GM19468 (cell line): ENCODE measurements at regions not wholly inside any gene's neighbourhood (a gene's known extent, or its start where the extent isn't known, plus 50 kb on each side); places are given as distances from the start of the nearest gene placed in this dataset.
A peak's percentile ranks its signal among the peaks of the same experiment; 100 is the strongest.

Experiments
- ATAC-seq: cut with Tn5 transposase; IDR thresholded peaks from one replicate; pipeline ENCODE4 v1.9.1; 2021; ENCODE audit warnings: mild to moderate bottlenecking, moderate library complexity, moderate number of reproducible peaks; ENCODE audit not compliant: unreplicated experiment; ENCODE audit errors: extremely low read depth

DNA sequence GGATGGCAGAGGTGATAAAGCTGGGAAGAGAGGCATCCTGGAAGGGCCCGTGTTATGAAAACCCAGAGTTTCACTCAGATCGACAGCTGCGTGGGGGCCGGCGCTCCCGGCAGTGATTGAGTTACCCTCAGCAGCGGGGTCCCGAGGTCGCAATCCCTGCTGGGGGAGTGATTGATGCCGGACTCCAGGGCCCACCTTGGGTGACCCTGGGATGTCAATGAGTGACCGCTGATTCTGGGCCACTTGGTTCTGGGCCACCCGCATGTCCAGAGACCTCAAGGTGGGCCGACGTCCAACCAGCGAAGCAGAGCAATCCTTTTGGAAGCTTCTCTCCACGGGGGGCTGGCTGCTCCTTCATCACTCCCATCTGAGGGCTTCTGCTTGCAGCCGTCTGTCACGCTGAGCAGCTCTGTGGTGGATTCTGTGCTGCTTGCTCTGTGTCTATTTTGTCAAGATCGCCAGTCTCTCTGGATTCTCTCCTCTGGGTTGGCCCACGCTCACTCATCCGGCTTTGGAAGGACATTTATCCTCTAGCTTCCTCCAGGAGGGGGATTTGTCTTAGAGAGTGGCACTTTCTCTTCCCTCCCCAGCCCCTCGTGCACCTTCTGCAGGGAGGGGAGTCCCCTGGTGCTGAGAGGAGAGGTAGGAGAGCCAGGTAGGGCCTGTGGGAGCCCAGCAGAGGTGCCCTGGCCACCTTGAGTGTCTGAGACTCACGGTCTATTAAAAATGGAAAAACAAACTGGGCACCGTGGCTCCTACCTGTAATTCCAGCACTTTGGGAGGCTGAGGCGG lies 110.9 kb upstream of the C1orf174 start:
- no peak for ATAC-seq

DNA sequence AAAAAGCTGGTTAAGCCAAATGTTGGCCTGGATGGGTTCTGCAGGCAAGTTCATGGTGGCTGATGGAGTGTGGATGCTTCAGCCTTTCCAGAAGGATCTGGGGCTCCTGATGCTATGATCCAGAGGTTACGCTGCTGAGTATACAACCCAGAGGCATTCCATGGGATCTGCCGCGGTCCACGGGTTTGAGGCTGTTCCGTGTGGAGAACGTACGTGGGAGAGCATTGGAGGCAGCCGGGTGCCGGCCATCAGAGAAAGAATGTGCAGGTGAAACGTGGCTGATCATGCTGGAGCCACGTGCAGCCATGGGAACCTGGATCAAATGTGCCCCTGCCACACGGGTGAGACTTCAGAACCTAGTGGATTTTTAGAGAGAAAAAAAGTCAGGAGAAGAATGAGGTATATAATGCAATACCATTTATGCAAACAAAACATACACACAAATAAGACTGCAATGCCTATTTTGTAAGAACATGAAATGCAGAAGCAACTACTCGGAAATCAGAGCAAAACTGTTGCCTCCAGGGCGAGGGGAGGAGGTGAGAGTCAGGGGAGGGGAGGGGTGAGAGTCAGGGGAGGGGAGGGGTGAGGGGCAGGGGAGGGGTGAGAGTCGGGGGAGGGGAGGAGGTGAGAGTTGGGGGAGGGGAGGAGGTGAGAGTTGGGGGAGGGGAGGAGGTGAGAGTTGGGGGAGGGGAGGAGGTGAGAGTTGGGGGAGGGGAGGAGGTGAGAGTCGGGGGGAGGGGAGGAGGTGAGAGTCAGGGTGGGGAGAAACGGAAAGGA lies 116.5 kb upstream of the C1orf174 start:
- no peak for ATAC-seq

DNA sequence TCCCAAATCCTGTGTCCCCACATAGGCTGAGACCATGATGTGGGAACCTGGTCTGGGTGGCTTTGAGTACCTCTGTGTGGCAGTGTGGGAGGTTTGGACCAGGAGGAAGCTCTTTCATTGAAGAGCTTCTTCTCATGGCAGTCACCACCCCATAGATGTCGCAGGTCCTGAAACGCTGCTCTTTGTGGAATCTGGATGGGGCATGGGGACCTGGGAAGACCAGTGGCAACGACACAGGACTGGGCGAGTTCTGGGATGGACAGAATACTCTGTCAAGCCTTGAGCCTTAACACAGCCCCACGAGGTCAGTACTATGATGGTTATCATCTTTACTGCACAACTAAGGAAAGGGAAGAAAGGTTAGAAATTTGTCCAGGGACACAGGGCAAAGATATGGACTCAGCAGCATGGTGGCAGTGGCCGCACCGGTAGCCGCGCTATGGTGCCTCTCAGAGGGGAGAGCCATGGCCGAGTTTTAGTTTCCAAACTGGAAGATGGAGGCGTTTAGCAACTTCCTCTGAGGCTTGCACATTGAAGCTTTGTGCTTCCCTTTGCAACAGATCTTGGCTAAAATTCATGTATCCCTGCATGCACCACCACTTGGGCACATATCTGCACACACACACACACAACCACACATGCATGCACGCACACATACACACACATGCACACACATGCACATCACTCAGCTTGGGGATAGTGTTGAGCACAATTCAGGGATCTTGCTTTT lies 117.7 kb upstream of the C1orf174 start:
- no peak for ATAC-seq

DNA sequence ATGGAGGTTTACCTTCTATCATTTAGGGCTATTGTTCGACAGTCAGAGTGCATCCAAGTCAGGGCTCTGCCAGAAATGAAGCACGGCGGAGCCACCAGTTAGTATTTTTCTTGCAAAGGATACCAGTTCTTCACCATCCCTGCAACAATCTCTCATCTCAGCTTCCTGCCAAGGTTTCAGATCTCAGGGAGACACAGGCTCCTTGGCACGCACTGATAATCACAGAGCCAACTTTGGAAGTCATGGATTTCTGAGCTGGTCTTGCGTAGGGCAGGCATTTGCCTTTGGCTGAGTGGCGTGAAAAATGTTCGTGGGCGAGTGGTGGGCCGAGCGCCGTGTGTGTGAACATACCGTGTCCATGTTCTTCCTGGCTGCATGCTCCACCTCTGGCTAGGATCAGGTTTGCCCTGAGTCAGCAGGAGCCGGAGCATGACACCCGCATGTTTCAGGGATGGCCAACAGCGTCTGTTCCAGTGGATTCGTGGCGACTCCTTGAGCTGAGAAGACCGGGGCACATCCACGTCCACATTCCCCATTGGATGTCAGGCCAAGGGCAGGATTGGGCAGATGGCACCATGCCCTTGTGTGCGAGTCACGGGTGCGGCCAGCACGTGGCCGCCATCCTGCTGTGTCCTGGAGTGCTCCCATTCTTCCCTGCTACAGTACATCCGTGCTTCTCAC lies 118.5 kb upstream of the C1orf174 start:
- ATAC-seq = no peak

DNA sequence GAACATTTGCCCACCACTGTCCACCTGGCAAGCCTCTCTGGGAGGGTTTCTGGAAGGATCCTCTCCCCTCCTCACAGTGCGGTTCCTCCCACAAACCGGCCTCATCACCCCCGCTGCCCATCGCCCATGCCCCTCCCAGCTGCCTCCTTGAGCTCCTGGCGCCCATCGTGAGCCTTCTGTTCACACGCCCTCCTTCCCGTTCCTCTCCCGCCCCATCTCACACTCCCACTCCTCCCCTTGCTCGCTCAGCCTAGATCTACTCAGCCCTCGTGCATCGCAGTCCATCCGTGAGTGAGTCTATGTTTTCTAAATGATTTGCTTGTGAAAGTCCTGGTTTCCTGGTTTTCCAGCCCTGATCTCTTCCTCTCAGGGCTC lies 119.1 kb upstream of the C1orf174 start:
- ATAC-seq = no peak

DNA sequence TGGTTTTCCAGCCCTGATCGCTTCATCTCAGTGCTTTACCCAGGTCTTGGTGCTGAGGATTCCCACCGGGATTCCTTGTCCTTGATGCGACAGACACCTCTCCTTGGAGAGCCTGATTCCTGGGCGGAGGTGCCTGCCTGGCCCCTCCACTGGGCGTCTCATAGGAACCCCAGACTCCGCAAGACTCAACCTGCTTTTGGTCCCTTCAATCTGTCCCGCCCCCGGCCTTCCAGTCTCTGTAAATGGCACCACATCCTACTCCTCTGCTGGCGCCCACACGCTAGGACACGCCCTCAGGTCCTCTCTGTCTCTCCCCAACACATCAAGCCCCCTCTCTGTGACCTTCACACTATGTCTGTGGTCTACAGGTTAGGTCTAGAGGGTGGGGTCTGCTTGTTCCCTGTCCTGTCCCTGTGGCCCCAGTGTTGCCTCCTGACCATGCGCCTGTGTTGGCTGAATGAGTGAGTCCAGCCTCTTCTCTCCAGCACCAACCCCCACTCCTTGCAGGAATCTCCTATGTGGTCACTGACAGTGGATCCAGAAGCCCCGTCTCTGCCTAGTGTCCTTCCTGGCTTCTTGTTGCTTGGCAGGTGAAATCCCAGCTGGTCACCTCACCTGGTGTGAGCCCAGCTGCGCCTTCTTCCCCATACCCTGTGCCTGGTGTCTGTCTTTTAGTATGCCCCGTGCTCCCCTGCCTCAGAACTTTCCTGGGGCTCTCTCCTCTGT lies 119.7 kb upstream of the C1orf174 start:
- no peak for ATAC-seq

DNA sequence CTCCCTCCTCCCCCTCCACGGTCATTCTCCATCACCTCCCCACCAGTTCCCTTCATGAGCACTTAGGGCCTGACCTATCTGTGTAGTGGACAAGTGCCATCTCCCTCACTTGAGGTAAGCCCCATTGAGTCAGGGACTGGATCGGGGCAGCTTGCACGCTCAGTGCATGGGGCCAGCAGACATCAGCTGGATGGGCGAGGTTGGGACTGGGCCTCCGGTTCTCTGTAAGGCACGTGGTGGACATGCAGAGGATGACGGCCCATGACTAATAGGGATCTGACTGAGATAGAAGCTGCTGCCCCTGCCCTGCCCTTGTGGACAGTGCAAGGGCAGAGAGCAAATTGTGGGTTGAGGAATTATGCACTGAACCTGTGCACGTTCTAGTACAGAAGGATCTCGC lies 120.4 kb upstream of the C1orf174 start:
- ATAC-seq = no peak

DNA sequence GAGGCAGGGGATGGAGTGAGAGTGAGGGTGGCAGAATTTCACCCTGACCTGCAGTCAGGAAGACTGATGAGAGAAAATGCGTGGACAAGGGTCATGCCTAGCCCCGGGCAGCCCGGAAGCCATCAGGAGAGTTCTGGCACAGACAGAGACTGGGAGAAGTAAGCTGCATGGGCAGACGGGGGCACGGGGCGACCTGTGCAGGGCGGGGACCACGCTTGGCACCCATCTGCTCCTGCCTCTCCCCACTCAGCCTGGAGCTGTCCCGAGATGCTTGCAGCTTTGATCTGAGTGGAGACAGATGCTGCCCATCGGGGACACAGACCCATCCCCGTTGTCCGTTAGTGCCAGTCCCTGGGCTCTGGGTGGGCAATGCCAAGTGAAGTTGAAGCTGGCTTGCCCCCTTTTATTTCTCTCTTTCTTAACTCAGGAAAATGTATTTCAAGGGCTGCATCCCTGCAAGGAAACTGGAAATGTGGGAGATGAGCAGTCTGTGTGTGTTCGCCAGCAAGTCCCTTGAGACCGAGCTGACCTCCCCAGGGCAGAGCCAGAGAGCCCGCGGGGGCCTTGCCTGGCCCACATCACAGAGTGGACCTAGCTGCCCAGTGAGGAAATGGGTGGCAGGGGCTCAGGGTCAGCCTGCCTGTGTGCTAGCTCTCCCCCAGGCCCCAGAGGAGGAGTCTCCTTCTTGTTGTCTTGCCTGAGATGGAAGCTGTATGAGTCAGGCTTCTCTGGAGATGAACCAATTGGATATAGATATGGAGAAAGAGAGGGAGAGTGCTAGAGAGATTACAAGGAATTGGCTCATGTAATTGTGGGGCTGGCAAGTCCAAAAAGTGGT lies 121.3 kb upstream of the C1orf174 start:
- no peak for ATAC-seq

DNA sequence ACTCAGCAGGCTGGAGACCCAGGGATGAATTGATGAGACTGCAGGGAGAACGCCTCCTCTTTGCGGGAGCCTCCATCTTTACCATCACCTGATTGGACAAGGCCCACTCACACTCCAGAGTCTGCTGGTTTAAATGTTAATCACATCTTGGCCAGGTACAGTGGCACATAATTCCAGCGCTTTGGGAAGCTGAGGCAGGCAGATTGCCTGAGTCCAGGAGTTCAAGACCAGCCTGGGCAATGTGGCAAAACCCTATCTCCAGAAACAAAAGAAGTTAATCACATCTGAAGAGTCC lies 121.8 kb upstream of the C1orf174 start:
- ATAC-seq = no peak

DNA sequence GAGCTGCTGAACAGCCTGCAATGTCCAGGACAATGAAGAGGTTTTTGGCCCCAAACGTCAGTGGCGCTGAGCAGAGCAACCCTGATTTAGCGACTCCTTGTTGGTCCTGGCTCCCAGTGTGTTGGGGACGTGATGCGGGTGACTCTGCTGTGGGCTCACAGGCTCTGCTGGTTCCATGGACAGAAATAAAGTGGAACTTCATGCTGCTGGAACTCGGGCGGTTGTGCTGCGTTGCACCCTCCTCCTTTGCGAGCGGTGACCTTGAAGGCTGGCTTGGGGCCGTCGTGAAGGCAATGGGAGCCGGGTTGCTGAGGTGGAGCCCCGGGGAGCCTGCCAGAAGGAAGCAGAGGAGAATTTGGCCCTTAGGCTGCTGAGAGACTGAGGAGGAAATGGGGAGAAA lies 122.6 kb upstream of the C1orf174 start:
- no peak for ATAC-seq

DNA sequence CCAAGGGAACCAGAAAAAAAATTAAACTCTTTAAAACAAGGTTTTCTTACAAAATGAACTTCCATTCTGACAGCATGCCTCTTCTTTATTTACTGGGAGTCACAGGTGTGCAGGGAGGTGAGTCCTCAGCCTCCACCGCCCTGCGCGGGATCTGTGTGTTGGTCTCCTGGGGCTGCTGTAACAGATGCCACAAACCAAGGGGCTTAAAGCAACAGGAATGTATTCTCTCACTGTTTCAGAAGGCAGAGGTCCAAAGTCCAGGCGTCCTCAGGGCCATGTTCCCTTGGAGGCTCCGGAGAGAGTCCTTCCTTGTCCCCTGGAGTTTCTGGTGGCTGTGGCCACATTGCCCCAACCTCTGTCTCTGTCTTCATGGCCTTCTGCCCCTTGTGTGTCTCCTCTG lies 123.6 kb upstream of the C1orf174 start:
- ATAC-seq = no peak

DNA sequence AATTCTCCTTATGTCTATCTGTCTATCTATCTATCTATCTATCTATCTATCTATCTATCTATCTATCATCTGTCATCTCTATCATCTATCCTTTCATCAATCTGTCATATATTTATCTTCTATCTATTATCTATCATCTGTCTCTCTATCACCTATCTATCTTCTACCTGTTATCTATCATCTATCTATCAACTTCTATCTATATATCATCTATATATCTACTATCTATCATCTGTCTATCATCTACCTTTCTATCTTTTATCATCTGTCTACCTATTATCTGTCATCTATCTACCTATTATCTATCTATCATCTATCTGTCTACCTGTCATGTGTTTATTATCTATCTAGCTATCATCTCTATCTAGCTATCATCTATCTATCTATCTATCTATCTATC lies 124.7 kb upstream of the C1orf174 start:
- ATAC-seq = no peak

DNA sequence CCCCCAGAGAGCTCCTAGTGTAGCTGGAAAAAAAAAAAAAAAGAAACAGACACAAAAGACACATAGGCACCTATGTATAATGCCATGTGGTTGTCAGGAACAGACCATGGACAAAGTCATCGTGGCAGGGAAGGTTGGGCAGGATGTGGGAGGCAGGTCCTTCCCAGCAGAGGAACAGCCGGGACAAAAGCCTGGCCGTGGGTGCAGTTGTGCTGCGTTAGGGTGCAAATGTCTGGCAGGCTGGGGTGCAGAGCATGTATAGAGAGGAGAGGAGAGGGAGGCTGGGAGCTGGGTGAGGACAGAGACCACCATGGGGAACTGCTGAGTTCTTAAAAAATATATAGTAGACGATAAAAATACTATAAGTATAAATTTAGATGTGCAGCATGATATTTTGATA lies 125.7 kb upstream of the C1orf174 start:
- no peak for ATAC-seq

DNA sequence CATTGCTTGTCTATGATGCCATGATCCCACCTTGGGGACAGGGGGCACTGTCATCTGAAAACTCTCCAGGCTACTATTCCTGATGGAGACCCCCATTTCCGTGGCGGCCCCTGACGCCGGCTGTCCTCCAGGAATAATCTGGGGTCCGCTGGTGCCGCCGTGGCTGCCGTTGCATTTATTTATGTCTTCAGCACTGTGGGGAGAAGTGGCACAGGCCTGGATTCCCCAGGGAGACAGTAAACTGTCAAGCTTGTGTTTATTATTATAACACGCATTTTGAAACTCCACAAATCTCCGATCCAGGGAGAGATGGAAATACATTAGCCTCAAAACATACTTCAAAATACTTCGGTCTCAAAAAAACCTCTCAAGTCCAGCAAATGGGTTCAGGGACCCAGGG lies 126.9 kb upstream of the C1orf174 start:
- no peak for ATAC-seq

DNA sequence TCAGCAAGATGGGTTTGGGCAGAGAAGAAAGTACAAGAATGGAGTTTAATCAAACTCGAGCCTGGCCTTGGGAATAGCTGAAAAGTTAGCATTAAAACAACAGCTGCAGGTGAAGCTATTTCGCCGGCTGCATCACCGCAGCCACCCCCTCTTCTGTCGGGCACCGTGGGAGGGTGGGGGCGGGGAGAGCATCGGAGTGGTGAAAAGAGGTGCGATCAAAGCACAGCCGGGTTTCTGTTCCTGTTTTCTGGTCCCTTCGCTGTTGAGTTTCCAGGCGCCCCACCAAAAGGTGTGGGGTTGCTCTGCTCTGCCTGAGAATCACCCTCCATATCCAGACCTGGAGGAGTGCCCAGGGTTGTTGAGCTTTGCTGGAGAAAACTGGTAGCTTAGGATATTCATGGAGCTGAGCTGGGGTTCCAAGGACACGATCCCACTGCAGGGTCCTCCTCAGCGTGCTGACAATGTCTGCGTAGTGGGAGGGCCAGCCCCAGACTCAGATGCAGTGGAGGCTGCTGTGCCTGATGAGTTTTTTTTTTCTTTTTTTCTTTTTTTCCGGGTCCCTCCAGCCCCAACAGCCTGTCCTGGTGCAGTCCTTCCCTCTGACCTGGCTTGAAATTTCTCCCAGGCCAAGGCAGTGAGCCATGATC lies 127.5 kb upstream of the C1orf174 start:
- peak; percentile 30 for ATAC-seq

DNA sequence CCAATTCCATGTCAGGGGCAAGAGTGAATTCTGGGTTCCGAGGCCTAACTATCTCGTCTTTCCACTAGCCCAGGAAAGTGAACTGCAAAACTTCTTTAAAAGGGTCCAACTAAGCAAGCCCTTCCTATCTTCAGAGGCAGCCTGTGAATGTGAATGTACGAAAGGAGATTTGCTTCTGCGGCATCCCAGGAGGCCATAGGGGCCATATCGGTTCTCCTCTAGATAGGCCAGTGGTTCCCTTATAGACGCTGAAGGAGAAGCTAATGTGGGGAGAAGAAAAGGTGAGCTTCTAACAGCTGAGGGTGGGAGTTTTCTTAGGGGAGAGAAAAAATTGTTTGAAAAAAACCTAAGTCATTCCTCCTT lies 128.0 kb upstream of the C1orf174 start:
- no peak for ATAC-seq

DNA sequence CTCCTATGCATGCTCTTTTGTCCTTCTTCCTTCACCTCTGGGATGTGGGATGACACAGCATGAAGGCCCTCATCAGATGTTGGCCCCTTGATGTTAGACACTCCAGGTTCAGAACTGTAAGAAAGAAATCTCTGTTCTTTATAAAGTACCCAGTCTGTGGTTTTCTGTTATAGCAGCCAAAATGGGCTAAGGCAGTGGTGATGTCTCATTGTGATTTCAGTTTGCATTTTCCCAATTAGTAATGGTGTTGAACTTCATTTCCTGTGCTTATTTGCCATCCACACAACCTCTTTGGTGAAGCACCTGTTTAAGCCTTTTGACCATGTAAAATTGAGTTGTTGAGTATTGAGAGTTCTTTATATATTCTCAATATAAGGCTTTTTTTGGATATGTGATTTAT lies 129.3 kb upstream of the C1orf174 start:
- no peak for ATAC-seq

DNA sequence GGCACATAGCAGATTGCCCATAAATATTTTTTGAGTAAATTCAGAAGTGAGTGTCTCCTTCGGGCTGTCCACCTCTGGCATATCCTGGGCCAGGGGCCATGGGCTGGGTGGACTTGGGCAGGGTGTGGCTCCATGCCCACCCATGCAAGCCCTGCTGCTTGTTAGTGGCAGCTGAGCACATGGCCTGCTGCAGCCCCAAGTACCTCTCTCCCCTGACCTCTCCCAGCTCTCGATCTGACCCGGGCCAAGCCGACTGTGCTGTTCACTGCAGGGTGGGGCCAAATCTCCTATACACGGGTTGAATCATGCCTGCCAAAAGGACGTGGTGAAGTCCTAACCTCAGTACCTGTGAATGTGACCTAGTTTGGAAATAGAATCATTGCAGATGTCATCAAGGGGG lies 132.5 kb upstream of the C1orf174 start:
- no peak for ATAC-seq

DNA sequence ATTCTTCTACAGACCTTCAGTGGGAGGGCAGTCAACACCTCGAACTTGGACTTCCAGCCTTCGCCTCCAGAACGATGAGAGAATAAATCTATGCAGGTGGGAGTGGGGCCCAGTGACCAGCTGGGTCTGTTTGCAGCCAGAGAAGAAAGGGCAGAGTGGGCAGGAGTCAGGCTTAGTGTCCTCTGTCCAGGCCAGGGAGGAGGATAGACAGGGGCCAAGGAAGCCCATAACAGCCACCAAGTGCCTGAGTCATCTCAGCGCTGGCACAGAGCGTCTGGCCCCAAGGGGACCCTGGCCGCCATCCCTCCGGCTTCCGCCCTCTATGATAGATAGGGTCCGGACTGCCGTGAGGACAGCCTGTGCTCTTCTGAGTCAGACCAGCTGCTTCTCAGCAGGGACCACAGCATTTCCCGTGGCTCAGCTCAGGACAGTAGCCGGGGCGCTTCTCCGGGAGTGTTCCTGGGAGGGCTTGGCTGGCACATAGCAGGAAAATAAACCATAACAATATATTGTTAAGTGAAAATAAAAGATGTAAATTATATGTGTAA lies 133.1 kb upstream of the C1orf174 start:
- ATAC-seq = no peak
